Renal pelvis (tissue), 1 donor: ENCODE measurements at regions not wholly inside any gene's neighbourhood (a gene's known extent, or its start where the extent isn't known, plus 50 kb on each side); places are given as distances from the start of the nearest gene placed in this dataset.
"Not testable (repeated sequence)": the region's sequence is repeated elsewhere in the genome, so short reads cannot be mapped to it uniquely, and the experiment has no call there.

Source experiments
- DNase-seq: peaks from one replicate; pipeline ENCODE4 v3.0.0-alpha.2; 2013

DNA sequence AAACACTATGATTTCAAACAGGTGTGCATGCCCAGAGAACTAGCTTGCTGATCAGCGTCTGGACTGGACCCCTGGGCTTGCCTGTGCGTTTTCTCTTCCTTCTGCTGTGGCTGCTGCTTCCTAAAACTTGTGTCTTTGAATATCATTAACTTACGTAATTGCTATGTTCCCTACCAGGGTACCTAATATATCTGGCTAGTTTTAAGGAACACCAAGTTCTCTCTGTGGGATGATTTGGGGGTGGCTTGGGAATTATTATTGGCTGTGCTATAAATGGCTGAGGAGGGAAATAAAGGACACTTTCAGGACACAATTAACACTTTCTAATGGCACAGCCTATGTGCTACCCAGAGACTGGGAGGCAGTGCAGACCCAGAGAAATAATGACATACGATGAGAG lies 606.0 kb upstream of the RBFOX1 start:
- DNase-seq: no peak

DNA sequence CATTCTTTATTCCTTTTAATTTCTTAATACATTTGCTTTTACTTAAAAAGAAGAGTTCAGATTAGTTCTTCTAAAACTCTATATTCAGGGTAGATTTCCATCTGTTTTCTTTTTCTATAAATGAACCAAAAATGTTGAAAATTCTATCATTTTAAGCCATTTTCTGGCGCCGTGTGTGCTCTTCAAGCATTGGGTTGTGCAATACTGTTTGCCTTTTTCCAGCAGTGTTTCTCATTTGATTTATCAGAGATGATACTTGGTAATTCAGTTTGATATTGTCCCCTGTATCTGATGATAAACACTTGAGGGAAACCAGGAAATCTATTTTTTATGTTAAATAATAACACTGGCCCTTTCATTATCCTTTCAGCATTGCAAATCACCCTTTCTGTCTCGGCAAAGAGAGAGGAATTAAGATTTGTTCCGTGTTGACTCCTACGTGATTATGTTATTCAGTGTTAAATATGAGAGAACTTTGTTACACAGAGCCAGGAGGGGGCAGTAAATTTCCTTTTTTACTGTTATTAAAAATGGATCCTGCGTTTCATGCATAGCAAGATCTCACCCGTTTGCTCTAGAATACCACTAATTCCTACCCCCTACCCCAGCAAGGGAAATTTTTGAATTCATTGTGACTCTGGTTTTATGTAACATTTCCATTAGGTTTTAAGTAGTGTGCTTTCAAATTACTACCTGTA lies 606.9 kb upstream of the RBFOX1 start:
- DNase-seq: no peak

GRCh38 chr16:6725206-6725605 lies 607.4 kb upstream of the RBFOX1 start:
- not testable (repeated sequence) for DNase-seq

DNA sequence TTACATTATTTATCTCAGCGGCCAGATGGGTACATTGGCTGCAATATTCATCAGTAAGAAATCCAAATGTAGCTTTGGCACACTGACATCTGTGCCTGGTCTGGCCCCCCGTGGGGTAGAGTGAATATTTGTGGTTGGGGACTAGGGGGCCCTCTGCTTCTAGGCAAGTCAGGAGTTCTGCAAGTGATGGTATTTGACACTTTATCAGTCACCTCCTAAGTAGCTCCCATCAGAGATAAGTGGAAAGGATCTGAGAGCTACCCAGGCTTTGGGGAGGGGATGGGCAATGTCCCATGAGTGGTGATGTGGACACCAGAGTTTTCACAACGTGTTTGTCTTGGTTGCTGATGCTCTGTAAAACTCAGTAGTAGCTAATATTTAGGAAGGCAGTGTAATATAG lies 609.9 kb upstream of the RBFOX1 start:
- DNase-seq: no peak

DNA sequence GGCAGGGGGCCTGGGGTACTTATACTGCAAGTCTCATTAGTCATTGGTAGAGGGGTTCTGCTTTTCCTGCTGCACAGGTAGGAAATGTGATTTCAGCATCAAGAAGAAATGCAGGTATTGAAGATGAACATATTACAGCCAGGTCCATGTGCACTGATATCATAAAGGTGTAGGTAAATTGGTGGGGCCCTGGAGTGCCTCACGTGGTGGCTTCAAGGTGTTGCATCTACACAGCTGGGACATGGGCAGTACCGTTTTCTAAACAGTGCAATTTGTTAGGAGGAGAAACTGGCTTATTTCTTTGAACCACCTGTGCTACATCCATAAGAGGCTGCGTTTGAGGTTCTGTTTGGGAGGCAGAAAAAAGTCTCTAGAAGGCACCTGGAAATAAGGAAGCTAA lies 618.1 kb upstream of the RBFOX1 start:
- DNase-seq: no peak

DNA sequence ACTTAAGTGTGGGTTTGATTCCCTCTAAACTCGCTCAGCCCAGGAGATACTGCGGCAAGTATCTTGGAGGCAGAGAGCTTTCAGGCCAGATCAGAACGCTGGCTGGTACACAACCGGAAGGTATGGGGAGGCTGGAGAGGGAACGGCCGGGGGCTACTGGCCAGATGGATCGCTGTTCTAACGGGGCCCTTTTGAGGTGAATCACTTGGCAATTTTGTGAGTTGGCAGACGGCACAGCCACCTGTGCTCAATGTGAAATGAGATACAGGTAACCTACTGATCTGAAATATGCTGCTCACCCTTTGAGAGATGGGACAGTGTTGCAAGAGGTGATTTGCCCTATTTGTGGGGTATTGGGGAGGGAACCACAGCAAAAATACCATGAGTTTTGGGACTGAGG lies 622.9 kb upstream of the RBFOX1 start:
- DNase-seq: no peak

DNA sequence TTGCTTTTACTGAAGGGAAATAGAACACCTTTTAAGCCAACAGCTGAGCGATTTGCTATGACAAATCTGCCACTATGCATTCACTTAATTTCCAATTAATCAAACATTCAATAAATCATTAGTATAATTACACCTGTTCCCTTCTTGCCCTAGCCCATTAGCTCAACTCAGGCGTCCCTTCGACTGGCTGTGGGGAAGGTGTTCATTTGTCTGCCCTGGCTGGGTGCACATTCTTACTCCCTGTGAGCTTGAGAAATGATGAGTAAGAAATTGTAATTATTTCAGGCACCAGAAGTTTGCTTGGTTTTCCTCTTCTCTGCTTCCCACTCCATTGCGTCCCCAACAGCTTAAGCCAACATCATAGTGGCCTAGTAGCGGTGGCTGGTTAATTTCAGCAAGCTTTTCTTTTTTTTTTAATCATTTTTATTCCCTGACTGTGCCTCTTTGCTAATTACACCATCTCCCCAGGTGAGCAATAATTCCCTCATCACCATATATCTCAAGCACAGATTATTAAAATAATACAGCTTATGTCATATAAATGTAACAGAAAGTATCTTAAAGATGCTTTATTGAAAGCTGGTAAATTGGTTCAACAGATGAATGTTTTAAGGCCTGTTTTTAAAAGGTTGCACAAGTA lies 623.9 kb upstream of the RBFOX1 start:
- no peak for DNase-seq

DNA sequence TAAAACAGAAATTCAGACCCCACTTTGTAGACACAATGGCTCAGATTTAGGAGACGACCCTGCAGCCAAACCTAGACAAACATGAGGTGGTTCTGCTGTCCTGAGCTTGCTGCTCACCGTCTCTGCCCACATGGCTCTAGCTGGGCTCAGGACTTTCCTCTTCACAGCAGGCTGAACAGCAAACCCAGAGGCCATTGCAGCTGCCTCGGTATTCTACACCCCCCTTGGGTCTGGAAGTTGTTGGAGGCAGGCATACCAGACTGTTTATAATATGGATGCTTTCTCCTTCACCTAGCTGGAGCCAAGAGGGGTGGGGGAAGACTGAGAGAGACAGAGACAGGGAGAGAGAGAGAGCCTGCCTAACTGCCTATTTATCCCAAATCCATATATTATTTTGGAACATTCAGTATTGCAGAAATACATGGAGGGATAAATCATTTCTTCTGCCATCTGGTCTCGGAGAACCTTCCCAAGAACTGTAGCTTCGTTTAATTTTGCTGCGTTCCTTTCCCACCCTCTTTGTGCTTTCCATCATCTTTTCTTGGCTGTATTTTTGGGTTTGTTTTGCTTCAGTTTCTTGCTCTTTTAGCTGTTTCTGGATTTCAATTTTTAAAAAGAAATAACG lies 628.2 kb upstream of the RBFOX1 start:
- no peak for DNase-seq

GRCh38 chr16:6701096-6701495 lies 631.5 kb upstream of the RBFOX1 start:
- no peak for DNase-seq

GRCh38 chr16:6698548-6698947 lies 634.1 kb upstream of the RBFOX1 start:
- DNase-seq: no peak

DNA sequence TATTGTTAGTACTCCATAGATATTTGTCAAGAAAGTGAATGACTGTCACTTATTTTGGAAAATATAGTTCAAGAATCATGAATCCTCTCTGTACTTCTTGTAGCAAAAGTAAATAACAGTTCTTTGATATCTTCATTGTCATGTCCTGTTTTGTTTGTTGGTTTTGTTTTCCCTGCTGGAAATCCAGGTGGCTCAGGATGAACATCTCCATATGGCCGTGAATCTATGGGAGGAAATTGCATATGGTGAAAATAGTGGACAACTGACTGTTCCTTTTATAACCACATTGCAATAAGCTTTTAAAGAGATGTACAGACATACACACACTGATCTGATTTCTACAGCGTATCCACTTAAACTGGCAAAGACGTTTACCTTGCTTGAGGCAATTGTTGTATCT lies 637.0 kb upstream of the RBFOX1 start:
- no peak for DNase-seq

DNA sequence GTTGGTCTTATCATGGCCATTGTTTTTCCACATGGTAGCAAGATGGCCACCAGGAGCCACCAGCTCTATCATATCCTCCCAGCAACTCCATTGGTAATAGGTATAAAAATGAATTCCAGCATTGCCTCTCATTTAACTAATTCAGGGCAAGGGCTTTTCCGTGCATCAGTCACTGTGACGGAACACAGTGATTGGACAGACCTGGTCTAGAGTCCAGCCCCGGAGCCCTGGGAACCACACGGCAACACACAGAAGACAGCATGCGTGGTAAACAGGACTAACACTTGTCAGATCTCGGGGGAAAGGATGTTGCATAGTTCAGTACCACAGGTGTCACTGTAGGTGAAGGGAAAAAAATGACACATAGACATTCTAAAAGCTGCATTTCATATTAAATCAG lies 638.0 kb upstream of the RBFOX1 start:
- DNase-seq: no peak

DNA sequence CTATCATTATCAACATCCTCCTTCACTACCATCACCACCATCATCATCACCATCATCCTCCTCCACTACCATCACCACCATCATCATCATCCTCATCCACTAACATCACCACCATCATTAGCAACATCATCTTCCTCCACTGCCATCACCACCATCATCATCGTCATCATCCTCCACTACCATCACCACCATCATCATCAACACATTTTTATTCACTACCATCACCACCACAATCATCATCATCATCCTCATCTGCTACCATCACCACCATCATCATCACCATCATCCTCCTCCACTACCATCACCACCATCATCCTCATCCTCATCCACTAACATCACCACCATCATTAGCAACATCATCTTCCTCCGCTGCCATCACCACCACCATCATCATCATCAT lies 639.2 kb upstream of the RBFOX1 start:
- DNase-seq: not testable (repeated sequence)

DNA sequence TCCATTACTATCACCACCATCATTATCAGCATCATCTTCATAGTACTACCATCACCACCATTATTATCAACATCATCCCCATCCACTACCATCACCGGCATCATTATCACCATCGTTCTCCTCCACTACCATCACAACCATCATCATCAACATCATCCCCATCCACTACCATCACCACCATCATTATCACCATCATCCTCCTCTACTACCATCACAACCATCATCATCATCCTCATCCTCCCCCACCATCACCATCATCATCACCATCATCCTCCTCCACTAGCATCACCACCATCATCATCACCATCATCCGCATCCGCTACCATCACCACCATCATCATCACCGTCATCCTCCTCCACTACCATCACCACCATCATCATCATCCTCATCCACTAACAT lies 639.8 kb upstream of the RBFOX1 start:
- no peak for DNase-seq

GRCh38 chr16:6690741-6691140 lies 641.9 kb upstream of the RBFOX1 start:
- no peak for DNase-seq

DNA sequence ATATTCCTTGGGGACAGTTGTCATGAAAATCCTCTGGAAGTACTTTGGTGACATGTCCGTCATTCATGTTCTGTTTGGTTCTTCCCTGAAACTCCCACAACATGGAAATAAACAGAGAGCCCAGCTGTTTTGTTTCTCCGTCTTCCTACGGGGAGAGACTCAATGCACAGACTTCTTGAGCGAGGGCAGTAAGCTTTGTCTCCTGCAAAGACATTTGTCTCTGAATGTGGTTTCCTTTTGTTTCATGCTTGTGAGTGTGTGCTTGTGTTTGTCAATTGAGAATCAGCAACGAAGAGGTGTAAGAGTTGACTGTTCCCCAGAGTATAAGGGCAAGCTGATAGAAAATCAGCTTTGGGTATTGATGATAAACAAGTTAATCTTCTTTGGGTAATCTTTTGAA lies 643.0 kb upstream of the RBFOX1 start:
- no peak for DNase-seq

- DNase-seq: no peak
Observed at GRCh38 chr16:6687593-6687992, 645.1 kb upstream of the RBFOX1 start.

DNA sequence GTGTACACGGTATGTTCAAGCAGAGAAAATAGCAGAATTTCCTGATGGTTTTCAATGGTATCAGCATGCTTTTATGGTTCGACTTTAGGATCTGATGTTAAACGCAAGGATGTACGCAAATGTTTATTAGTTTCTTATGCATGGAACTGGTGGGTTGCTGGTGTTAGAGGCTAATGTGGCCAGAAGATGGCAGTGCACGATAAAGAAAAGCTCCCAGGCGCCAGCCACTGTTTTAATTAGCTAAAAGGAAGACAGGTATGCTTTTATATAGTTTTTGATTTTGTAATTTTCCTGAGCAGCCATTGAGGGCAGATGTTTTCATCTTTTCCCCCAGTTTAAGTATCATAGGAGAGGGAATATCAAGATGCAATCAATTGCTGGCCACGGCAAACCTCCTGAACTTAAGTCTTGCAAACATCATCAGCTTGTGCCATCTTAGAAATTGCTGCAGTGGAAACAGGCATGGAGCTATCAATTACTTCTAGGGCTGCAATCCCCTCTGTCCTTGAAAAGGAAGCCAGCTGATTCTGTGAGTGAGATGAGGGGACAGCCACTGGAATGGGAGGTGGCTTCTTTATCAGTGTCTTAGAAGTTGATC lies 648.5 kb upstream of the RBFOX1 start:
- DNase-seq: peak; percentile 35

- DNase-seq: peak; percentile 16
Observed at GRCh38 chr16:6682142-6682811, 650.4 kb upstream of the RBFOX1 start.

DNA sequence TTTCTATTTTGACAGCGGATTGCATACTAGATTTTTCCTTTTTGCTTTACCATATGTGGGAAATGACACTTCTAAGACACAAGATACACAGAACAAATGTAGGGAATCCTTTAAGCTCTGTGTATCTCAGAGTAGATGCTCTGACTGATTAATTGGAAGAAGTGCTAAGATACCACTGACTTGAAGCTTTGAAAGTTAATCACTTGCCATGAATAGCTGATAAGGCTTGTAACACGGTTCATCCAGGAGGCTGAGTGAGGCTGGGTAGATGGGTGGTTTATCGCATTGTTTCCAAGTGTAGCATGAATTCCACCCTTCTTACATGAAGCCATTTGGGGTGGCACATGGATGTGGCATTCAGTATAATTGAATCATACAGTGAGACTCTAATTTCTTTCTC lies 654.1 kb upstream of the RBFOX1 start:
- no peak for DNase-seq

DNA sequence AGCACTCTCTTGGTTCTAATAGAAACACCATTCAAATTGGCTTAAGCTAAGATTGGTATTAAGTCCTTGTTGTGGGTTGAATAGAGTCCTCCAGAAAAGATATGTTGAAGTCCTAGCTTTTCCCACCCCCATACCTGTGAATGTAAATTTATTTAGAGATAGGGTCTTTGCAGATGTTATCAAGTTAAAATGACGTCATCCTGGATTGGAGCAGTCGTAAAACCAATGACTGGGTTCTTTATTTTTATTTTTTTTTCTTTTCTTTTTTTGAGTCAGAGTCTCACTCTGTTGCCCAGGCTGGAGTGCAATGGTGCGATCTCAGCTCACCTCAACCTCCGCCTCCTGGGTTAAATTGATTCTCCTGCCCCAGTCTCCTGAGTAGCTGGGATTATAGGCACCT lies 658.6 kb upstream of the RBFOX1 start:
- DNase-seq: no peak

GRCh38 chr16:6672507-6672906 lies 660.1 kb upstream of the RBFOX1 start:
- DNase-seq: no peak

- DNase-seq: no peak
Observed at GRCh38 chr16:6667393-6667792, 665.3 kb upstream of the RBFOX1 start.
